Activated T-cell treated with anti-CD3 and anti-CD28 coated beads for 48 hours (primary cell): ENCODE measurements at regions not wholly inside any gene's neighbourhood (a gene's known extent, or its start where the extent isn't known, plus 50 kb on each side); places are given as distances from the start of the nearest gene placed in this dataset.

ENCODE experiments used
- DNase-seq: peaks from one replicate; pipeline ENCODE4 v3.0.0-alpha.2; 2020; ENCODE audit warnings: low read depth

DNA sequence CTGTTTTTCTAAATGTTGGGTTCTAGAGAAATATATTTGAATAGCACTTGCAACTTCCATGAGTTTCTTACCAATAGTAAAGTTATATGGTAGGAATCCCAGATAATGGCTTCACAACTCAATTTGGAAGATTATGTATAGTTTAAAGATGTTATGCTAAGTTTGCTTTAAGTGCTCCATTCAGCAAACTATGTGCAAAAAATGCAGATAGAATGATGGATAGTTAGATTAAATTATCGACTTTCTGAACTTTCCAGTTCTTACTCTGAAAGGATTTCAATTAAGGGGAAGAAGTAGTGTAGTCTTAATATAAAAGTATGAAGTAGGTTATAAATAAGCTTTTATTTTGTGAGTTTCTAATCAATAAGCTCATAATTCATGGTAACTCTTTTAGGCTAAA, 60.7 kb upstream of the NFKB1 start:
- no peak for DNase-seq

DNA sequence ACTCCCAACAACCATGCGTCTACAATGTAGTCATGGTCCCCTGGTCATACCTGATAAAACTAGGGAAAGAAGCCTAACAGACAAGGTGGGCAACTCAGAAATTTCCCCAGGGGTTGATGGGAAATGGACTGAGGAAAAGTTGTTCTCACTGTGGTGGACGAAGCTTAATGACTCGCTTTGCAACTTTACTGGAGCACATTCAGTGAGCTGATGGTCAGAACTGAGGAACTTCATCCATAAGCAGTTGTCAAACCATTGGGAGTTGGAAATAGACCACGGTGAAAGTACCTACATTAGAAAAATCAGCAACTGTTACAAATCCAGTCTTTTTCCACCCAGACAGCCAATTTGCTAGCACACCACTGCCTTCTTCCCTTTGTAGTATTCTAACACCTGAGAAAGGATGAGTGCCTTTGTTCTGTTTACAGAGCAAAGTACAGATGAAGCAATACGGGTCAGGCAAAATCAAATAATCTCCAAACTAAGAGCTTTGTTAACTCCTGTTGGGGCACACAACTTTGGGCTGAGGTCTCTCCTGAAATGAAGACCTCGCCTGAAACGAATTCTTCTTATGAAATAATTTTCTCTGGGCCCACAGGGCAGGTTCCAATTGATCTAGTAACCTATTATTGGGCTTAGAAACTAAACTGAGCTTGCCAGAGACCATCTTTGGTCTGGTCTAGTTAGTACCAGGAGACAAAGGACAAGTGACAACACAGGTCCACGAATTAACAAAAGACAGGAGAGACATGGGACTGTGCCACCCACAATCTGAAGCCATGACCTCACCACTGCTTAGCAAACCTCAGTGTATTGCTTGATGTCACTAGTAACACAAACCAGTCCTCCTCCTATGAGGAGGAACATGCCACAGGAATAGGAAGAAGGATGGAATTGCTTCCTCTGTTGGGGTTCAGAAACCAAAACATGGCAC, 58.9 kb upstream of the NFKB1 start:
- no peak for DNase-seq

DNA sequence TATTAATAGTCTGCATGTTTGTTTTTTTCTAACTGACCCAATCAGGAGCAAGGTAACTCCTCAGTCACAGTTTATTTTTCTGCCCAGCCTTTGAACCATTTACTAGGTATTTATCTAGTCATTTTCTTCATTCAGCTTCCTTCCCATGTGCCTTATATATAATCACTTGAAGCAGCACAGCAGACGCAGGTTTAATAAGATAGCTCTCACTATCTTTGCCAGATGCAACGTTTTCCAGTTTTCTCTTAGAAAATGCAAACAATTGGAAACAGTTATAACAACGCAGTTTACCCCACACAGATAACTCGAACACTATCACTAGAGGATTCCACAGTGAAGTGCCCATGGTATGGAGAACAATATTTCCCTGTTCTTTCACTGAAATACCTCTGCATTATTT, 56.4 kb upstream of the NFKB1 start:
- no peak for DNase-seq

DNA sequence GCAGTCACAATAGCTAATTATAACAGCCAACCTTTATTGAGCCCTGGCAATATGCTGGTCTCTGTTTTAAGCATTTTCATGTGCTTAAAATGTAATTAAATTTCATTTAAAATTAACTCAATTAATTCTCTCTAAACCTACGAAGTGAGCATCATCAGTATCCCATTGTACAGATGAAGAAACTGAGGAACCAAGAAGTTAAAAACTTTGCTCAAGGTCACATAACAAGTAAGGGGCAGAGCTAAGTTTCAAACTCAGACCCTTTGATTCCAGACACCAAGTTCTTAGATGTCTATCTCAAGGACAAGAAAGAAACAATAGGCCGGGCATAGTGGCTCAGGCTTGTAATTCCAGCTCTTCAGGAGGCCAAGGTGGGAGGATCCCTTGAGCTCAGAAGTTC, 55.9 kb upstream of the NFKB1 start:
- DNase-seq: no peak

DNA sequence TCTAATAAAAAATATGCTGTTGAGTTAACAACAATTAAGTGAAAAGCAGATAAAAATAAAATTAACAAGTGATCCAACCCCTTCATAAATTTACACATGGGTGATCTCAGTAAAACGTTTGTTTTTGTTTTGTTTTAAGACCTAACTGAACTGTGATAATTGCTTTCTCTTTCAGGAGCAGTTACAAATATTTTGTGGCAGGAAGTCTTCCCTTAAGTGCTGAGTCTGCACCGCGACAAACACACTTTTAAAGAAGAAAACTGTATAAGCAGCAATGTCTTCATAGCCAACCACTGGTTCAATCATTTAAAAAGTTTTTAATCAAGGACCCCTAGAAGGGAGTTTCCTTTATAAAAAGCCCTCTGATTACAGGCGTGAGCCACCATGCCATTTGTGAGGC, 53.7 kb upstream of the NFKB1 start:
- DNase-seq: no peak

DNA sequence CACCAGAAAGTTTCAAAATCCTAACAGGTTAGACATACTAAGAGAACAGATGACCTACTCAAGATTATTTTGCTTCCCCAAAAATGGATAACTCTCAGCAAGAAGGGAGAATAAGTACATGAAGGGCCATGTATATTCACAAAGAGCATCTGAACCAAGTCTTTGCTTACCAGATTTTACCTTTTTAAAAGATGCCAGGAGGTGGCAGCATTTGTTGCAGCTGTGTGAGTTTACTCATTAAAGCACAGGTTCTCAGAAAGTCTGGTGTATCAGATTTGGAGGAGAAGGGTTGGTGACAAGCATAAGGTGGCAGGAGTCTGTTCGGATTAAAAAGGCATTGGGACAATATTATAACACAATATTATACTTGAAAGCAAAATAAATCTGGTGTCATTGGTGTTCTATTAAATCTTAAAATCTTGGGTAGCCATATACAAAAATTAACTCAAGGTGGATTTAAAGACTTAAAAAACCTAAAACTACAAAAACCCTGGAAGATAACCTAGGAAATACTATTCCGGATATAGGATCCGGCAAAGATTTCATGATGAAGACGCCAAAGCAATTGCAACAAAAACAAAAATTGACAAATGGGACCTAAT, 51.3 kb upstream of the NFKB1 start:
- peak; percentile 18 for DNase-seq

DNA sequence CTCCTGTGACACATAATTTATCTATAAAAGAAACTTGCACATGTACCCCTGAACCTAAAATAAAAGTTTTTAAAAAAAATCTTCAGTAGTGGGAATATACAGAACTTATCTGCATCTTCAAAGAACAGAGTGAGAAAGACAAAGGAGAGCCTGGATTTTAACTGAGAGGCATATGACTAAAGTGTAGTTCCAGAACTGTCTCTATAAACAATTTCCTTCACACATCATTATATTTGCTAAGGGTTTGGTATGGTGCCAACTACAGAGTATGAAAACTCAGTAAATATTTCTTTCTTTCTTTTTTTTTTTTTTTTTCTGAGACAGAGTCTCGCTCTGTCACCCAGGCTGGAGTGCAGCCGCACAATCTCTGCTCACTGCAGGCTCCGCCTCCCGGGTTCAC, 49.9 kb upstream of the NFKB1 start:
- no peak for DNase-seq
